ENCODE measurements at regions not wholly inside any gene's neighbourhood (a gene's known extent, or its start where the extent isn't known, plus 50 kb on each side); places are given as distances from the start of the nearest gene placed in this dataset.

- TF ChIP-seq EZH2 (IDR thresholded peaks at IDR 0.05; ENCODE audit: insufficient read depth, poor library complexity, severe bottlenecking) (no peak), EZH2phosphoT487 (IDR thresholded peaks at IDR 0.05; ENCODE audit: insufficient read depth, low read depth) (no peak)
Observed at GRCh38 chr9:23621188-23621587, 204.9 kb downstream of the ELAVL2 start.
